ENCODE measurements at regions not wholly inside any gene's neighbourhood (a gene's known extent, or its start where the extent isn't known, plus 50 kb on each side); places are given as distances from the start of the nearest gene placed in this dataset.

GRCh38 chr18:32621034-32621433 is 150.4 kb upstream of the GAREM1 start:
- Mint-ChIP-seq H3K27me3 (ENCODE audit: insufficient read depth, low read depth, poor library complexity) (peaks cover 3% of the 10 kb centered on the region), H3K4me3 (no peak overlapping the region), H3K36me3 (ENCODE audit: low read depth) (no peaks in the 10 kb centered on the region), H3K27ac (no peak overlapping the region), H3K4me1 (peaks cover 7% of the 10 kb centered on the region; the same call in 2 of the 3 replicates), H3K9me3 (no peaks in the 10 kb centered on the region)
- H3K4me3 ChIP-seq = no peak overlapping the region
- H3F3A ChIP-seq (replicated peaks; ENCODE audit: low read depth) = no peaks in the 10 kb centered on the region
- no peaks in the 10 kb centered on the region for H3K79me2 ChIP-seq (replicated peaks; ENCODE audit: insufficient read depth)
- no peaks in the 10 kb centered on the region for H3K36me3 ChIP-seq (ENCODE audit: insufficient read depth)
- H3K4me1 ChIP-seq (ENCODE audit: insufficient read depth) = peaks cover 10% of the 10 kb centered on the region
- ATAC-seq = no peak
- no peak for DNase-seq (ENCODE audit: low spot score)
- no peaks in the 10 kb centered on the region for H3K27me3 ChIP-seq (ENCODE audit: insufficient read depth)
- H4K20me1 ChIP-seq (replicated peaks; ENCODE audit: insufficient read depth) = no peaks in the 10 kb centered on the region
- TF ChIP-seq, protein P1, sequence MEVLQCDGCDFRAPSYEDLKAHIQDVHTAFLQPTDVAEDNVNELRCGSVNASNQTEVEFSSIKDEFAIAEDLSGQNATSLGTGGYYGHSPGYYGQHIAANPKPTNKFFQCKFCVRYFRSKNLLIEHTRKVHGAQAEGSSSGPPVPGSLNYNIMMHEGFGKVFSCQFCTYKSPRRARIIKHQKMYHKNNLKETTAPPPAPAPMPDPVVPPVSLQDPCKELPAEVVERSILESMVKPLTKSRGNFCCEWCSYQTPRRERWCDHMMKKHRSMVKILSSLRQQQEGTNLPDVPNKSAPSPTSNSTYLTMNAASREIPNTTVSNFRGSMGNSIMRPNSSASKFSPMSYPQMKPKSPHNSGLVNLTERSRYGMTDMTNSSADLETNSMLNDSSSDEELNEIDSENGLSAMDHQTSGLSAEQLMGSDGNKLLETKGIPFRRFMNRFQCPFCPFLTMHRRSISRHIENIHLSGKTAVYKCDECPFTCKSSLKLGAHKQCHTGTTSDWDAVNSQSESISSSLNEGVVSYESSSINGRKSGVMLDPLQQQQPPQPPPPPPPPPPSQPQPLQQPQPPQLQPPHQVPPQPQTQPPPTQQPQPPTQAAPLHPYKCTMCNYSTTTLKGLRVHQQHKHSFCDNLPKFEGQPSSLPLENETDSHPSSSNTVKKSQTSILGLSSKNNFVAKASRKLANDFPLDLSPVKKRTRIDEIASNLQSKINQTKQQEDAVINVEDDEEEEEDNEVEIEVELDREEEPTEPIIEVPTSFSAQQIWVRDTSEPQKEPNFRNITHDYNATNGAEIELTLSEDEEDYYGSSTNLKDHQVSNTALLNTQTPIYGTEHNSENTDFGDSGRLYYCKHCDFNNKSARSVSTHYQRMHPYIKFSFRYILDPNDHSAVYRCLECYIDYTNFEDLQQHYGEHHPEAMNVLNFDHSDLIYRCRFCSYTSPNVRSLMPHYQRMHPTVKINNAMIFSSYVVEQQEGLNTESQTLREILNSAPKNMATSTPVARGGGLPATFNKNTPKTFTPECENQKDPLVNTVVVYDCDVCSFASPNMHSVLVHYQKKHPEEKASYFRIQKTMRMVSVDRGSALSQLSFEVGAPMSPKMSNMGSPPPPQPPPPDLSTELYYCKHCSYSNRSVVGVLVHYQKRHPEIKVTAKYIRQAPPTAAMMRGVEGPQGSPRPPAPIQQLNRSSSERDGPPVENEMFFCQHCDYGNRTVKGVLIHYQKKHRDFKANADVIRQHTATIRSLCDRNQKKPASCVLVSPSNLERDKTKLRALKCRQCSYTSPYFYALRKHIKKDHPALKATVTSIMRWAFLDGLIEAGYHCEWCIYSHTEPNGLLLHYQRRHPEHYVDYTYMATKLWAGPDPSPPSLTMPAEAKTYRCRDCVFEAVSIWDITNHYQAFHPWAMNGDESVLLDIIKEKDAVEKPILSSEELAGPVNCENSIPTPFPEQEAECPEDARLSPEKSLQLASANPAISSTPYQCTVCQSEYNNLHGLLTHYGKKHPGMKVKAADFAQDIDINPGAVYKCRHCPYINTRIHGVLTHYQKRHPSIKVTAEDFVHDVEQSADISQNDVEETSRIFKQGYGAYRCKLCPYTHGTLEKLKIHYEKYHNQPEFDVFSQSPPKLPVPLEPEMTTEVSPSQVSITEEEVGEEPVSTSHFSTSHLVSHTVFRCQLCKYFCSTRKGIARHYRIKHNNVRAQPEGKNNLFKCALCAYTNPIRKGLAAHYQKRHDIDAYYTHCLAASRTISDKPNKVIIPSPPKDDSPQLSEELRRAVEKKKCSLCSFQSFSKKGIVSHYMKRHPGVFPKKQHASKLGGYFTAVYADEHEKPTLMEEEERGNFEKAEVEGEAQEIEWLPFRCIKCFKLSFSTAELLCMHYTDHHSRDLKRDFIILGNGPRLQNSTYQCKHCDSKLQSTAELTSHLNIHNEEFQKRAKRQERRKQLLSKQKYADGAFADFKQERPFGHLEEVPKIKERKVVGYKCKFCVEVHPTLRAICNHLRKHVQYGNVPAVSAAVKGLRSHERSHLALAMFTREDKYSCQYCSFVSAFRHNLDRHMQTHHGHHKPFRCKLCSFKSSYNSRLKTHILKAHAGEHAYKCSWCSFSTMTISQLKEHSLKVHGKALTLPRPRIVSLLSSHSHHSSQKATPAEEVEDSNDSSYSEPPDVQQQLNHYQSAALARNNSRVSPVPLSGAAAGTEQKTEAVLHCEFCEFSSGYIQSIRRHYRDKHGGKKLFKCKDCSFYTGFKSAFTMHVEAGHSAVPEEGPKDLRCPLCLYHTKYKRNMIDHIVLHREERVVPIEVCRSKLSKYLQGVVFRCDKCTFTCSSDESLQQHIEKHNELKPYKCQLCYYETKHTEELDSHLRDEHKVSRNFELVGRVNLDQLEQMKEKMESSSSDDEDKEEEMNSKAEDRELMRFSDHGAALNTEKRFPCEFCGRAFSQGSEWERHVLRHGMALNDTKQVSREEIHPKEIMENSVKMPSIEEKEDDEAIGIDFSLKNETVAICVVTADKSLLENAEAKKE (CRISPR knock-in tag; IDR thresholded peaks at IDR 0.05) = no peak
- TF ChIP-seq, protein P2, sequence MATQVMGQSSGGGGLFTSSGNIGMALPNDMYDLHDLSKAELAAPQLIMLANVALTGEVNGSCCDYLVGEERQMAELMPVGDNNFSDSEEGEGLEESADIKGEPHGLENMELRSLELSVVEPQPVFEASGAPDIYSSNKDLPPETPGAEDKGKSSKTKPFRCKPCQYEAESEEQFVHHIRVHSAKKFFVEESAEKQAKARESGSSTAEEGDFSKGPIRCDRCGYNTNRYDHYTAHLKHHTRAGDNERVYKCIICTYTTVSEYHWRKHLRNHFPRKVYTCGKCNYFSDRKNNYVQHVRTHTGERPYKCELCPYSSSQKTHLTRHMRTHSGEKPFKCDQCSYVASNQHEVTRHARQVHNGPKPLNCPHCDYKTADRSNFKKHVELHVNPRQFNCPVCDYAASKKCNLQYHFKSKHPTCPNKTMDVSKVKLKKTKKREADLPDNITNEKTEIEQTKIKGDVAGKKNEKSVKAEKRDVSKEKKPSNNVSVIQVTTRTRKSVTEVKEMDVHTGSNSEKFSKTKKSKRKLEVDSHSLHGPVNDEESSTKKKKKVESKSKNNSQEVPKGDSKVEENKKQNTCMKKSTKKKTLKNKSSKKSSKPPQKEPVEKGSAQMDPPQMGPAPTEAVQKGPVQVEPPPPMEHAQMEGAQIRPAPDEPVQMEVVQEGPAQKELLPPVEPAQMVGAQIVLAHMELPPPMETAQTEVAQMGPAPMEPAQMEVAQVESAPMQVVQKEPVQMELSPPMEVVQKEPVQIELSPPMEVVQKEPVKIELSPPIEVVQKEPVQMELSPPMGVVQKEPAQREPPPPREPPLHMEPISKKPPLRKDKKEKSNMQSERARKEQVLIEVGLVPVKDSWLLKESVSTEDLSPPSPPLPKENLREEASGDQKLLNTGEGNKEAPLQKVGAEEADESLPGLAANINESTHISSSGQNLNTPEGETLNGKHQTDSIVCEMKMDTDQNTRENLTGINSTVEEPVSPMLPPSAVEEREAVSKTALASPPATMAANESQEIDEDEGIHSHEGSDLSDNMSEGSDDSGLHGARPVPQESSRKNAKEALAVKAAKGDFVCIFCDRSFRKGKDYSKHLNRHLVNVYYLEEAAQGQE (IDR thresholded peaks at IDR 0.05; ENCODE audit: unreplicated experiment) = no peak
- TF ChIP-seq EZH2phosphoT487 (IDR thresholded peaks at IDR 0.05; ENCODE audit: unreplicated experiment) = no peak
- no peak for TF ChIP-seq STAT1 (IDR thresholded peaks at IDR 0.05; ENCODE audit: unreplicated experiment)
- TF ChIP-seq ZNF114 (CRISPR knock-in tag; IDR thresholded peaks at IDR 0.05) = no peak
- no peak for TF ChIP-seq CTCF (conservative IDR thresholded peaks at IDR 0.05; ENCODE audit: low read depth in 2 of 2)
- no peak for TF ChIP-seq POLR2AphosphoS5 (IDR thresholded peaks at IDR 0.05; ENCODE audit: low read depth)
- no peak for TF ChIP-seq EZH2 (IDR thresholded peaks at IDR 0.05; ENCODE audit: low read depth, unreplicated experiment)
- no peak for TF ChIP-seq ZNF331 (CRISPR knock-in tag; IDR thresholded peaks at IDR 0.05; ENCODE audit: low read depth)
- TF ChIP-seq JUNB (IDR thresholded peaks at IDR 0.05; ENCODE audit: unreplicated experiment) = no peak
- no peak for TF ChIP-seq CREB1 (CRISPR knock-in tag; IDR thresholded peaks at IDR 0.05; ENCODE audit: low read depth)
- no peak for TF ChIP-seq NANOG (IDR thresholded peaks at IDR 0.05; ENCODE audit: borderline replicate concordance)
- TF ChIP-seq, protein P3, sequence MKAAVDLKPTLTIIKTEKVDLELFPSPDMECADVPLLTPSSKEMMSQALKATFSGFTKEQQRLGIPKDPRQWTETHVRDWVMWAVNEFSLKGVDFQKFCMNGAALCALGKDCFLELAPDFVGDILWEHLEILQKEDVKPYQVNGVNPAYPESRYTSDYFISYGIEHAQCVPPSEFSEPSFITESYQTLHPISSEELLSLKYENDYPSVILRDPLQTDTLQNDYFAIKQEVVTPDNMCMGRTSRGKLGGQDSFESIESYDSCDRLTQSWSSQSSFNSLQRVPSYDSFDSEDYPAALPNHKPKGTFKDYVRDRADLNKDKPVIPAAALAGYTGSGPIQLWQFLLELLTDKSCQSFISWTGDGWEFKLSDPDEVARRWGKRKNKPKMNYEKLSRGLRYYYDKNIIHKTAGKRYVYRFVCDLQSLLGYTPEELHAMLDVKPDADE (IDR thresholded peaks at IDR 0.05) = no peak
- H2AFZ ChIP-seq = no peak overlapping the region
- no peak overlapping the region for H3K27ac ChIP-seq (ENCODE audit: low read depth)
- H3K9me2 ChIP-seq (ENCODE audit: insufficient read depth) = 0 out of 2 replicates have a peak, but pooled peaks cover 10% of the 10 kb centered on the region
- H3K4me2 ChIP-seq = no peak overlapping the region

Measured in GM23338 (cell line).